NT2/D1 (cell line): ENCODE measurements at regions not wholly inside any gene's neighbourhood (a gene's known extent, or its start where the extent isn't known, plus 50 kb on each side); places are given as distances from the start of the nearest gene placed in this dataset.

Experiments used
- DNase-seq: peaks from one replicate; pipeline ENCODE4 v3.0.0-alpha.2; 2011; ENCODE audit warnings: low read depth, low spot score
- H3K27me3 ChIP-seq: 2 replicates; pipeline ENCODE4 v1.6.0; 2011; ENCODE audit warnings: mild to moderate bottlenecking; ENCODE audit not compliant: insufficient read length, insufficient read depth
- H3K36me3 ChIP-seq: 2 replicates; pipeline ENCODE4 v1.6.1; 2011; ENCODE audit warnings: mild to moderate bottlenecking, low read length, mixed read lengths; ENCODE audit not compliant: insufficient read depth, insufficient read length
- H3K4me1 ChIP-seq: 2 replicates; pipeline ENCODE4 v1.5.1; 2011; ENCODE audit not compliant: insufficient read depth, insufficient read length
- H3K4me3 ChIP-seq: 2 replicates; pipeline ENCODE4 v1.5.1; 2011; ENCODE audit warnings: low read depth; ENCODE audit not compliant: insufficient read length
- H3K9ac ChIP-seq: 2 replicates; pipeline ENCODE4 v1.6.0; 2011; ENCODE audit warnings: low read depth; ENCODE audit not compliant: insufficient read length
- H3K9me3 ChIP-seq: 2 replicates; pipeline ENCODE4 v1.5.1; 2011; ENCODE audit warnings: mild to moderate bottlenecking, low read length; ENCODE audit not compliant: insufficient read depth
- SUZ12 ChIP-seq: IDR thresholded peaks from 2 replicates; pipeline ENCODE4 v1.6.1; 2011; ENCODE audit not compliant: insufficient read length, insufficient read depth; ENCODE audit errors: extremely low read depth
- YY1 ChIP-seq: IDR thresholded peaks from 2 replicates; pipeline ENCODE4 v1.6.1; 2011; ENCODE audit not compliant: insufficient read length, insufficient read depth
- ZNF274 ChIP-seq: IDR thresholded peaks from 2 replicates; pipeline ENCODE4 v1.6.1; 2011; ENCODE audit warnings: mild to moderate bottlenecking, low read depth, low read length

- H3K27me3 ChIP-seq = no peaks in the 10 kb centered on the region
- no peak for TF ChIP-seq YY1
- no peak for TF ChIP-seq SUZ12
- no peak for TF ChIP-seq ZNF274
- H3K4me1 ChIP-seq = no peaks in the 10 kb centered on the region
Measured at GRCh38 chr2:45127321-45127720, 118.1 kb upstream of the SIX2 start.

GRCh38 chr2:45125232-45125631 is 116.0 kb upstream of the SIX2 start:
- TF ChIP-seq SUZ12 = no peak
- TF ChIP-seq YY1 = no peak
- TF ChIP-seq ZNF274 = no peak
- Histone ChIP-seq H3K9ac (no peak overlapping the region), H3K36me3 (no peaks in the 10 kb centered on the region), H3K4me1 (no peaks in the 10 kb centered on the region), H3K27me3 (no peaks in the 10 kb centered on the region), H3K9me3 (no peaks in the 10 kb centered on the region), H3K4me3 (no peak overlapping the region)
- DNase-seq = no peak

More at GRCh38 chr2:45127321-45127720, 118.1 kb upstream of the SIX2 start:
- H3K4me3 ChIP-seq = no peak overlapping the region
- H3K36me3 ChIP-seq = no peaks in the 10 kb centered on the region
- no peaks in the 10 kb centered on the region; the same call in 1 of the 2 replicates for H3K9me3 ChIP-seq
- no peak for DNase-seq
- H3K9ac ChIP-seq = no peak overlapping the region

GRCh38 chr2:45124456-45124855 is 115.2 kb upstream of the SIX2 start:
- H3K9me3 ChIP-seq = no peaks in the 10 kb centered on the region
- no peak overlapping the region for H3K9ac ChIP-seq
- no peak overlapping the region for H3K4me3 ChIP-seq
- H3K4me1 ChIP-seq = no peaks in the 10 kb centered on the region
- no peaks in the 10 kb centered on the region for H3K36me3 ChIP-seq
- TF ChIP-seq ZNF274 (no peak), YY1 (no peak), SUZ12 (no peak)
- no peak for DNase-seq
- no peaks in the 10 kb centered on the region for H3K27me3 ChIP-seq

- DNase-seq = no peak
- Histone ChIP-seq H3K9ac (no peak overlapping the region), H3K4me1 (no peaks in the 10 kb centered on the region), H3K27me3 (no peaks in the 10 kb centered on the region), H3K36me3 (no peaks in the 10 kb centered on the region), H3K9me3 (no peaks in the 10 kb centered on the region), H3K4me3 (no peak overlapping the region)
- TF ChIP-seq SUZ12 (no peak), YY1 (no peak), ZNF274 (no peak)
Measured at GRCh38 chr2:45123521-45124191, 114.4 kb upstream of the SIX2 start.

- Histone ChIP-seq H3K4me3 (no peak overlapping the region), H3K4me1 (peaks cover 2% of the 10 kb centered on the region), H3K27me3 (no peaks in the 10 kb centered on the region), H3K9me3 (no peaks in the 10 kb centered on the region), H3K9ac (no peak overlapping the region), H3K36me3 (no peaks in the 10 kb centered on the region)
- no peak for TF ChIP-seq YY1
- TF ChIP-seq SUZ12 = no peak
- TF ChIP-seq ZNF274 = no peak
- DNase-seq = no peak
Measured at GRCh38 chr2:45123065-45123464, 113.8 kb upstream of the SIX2 start.

GRCh38 chr2:45121236-45121927 is 112.1 kb upstream of the SIX2 start:
- Histone ChIP-seq H3K4me3 (no peak overlapping the region), H3K9me3 (no peaks in the 10 kb centered on the region), H3K4me1 (peaks cover 2% of the 10 kb centered on the region)

GRCh38 chr2:45120546-45120945 is 111.3 kb upstream of the SIX2 start:
- TF ChIP-seq YY1 (no peak), SUZ12 (no peak), ZNF274 (no peak)
- DNase-seq = no peak
- Histone ChIP-seq H3K4me3 (no peak overlapping the region), H3K9me3 (peaks cover 5% of the 10 kb centered on the region; the same call in 1 of the 2 replicates), H3K4me1 (peaks cover 2% of the 10 kb centered on the region), H3K36me3 (no peaks in the 10 kb centered on the region), H3K9ac (no peak overlapping the region), H3K27me3 (no peaks in the 10 kb centered on the region)

More at GRCh38 chr2:45121236-45121927, 112.1 kb upstream of the SIX2 start:
- Histone ChIP-seq H3K9ac (no peak overlapping the region), H3K36me3 (no peaks in the 10 kb centered on the region), H3K27me3 (no peaks in the 10 kb centered on the region)
- no peak for DNase-seq
- TF ChIP-seq SUZ12 (no peak), YY1 (no peak), ZNF274 (no peak)
